ENCODE measurements at regions not wholly inside any gene's neighbourhood (a gene's known extent, or its start where the extent isn't known, plus 50 kb on each side); places are given as distances from the start of the nearest gene placed in this dataset.

DNA sequence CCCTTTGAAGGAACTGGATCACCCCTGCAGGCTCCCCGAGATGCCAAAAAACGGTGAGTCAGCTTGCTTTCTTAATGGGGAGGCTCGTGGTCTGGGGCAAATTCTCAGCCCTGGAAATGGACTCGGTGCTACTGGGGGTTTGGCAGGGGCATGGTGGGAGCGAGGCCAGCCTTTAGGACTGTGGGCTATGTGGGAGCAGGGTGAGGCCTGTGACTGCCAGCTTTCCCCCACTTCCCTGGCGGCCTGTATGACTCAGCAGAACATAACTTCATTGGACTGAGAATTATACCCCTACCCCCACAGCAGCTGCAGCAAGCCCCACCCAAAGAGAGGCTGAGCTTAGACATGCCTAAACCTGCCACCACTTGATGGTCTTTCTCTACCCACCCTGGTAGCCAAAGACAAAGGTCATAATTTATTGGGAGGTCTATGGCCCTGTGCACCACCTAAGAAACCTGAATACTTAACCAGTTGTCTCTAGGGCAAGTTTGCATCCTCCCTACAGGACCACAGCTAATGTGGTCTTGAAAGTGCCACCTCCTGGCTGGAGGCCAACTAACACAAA, 325.3 kb downstream of the TLE1 start:
- Histone ChIP-seq H3K36me3 (ENCODE audit: low read length) (no peaks in the 10 kb centered on the region), H3K9me3 (ENCODE audit: insufficient read depth, low read length) (no peaks in the 10 kb centered on the region), H3K27ac (ENCODE audit: low read depth, low read length) (no peak overlapping the region), H4K20me1 (ENCODE audit: low read depth, low read length) (no peaks in the 10 kb centered on the region), H3F3A (ENCODE audit: insufficient read depth) (no peaks in the 10 kb centered on the region), H3K27me3 (ENCODE audit: low read length) (no peaks in the 10 kb centered on the region), H3K4me2 (ENCODE audit: low read depth, low read length, poor library complexity, severe bottlenecking) (no peak overlapping the region), H3K79me2 (ENCODE audit: insufficient read depth, low read length) (no peaks in the 10 kb centered on the region), H2AFZ (ENCODE audit: low read depth, low read length, severe bottlenecking) (no peak overlapping the region), H3K9ac (ENCODE audit: low read length) (no peak overlapping the region), H3K9me2 (replicated peaks; ENCODE audit: insufficient read depth, low read length) (no peaks in the 10 kb centered on the region), H3K4me3 (ENCODE audit: insufficient read depth, low read length, poor library complexity, severe bottlenecking) (no peak overlapping the region)
- no peak for TF ChIP-seq EZH2phosphoT487 (conservative IDR thresholded peaks at IDR 0.05; ENCODE audit: low read length)
- no peak for TF ChIP-seq CTCF (IDR thresholded peaks at IDR 0.05; ENCODE audit: insufficient read depth, low read length, poor library complexity, severe bottlenecking)

DNA sequence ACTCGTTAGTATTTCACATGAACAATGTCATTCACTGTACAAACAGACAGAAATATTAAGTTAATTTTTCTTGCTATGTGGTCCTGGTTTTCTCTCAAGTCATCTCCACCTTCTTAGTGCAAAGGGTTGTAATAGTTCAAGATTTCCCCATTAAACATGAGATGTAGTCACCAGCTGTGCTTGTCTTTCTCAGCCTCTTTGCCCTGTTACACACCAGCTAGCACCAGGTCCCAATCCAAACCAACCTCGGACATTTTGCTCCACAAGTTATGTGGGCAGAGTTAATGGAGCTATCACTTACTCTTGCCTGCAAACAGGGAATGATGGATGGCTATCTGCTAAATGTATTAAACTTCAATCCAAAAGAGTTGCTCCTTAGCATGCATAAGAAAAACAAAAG, 328.1 kb downstream of the TLE1 start:
- Histone ChIP-seq H3K79me2 (ENCODE audit: insufficient read depth, low read length) (no peaks in the 10 kb centered on the region), H3K4me2 (ENCODE audit: low read depth, low read length, poor library complexity, severe bottlenecking) (no peak overlapping the region), H3K9me2 (replicated peaks; ENCODE audit: insufficient read depth, low read length) (no peaks in the 10 kb centered on the region), H3K4me3 (ENCODE audit: insufficient read depth, low read length, poor library complexity, severe bottlenecking) (no peak overlapping the region), H3K36me3 (ENCODE audit: low read length) (no peaks in the 10 kb centered on the region), H3K27ac (ENCODE audit: low read depth, low read length) (no peak overlapping the region), H2AFZ (ENCODE audit: low read depth, low read length, severe bottlenecking) (no peak overlapping the region), H3K9ac (ENCODE audit: low read length) (no peak overlapping the region), H3K27me3 (ENCODE audit: low read length) (no peaks in the 10 kb centered on the region), H3F3A (ENCODE audit: insufficient read depth) (no peaks in the 10 kb centered on the region), H4K20me1 (ENCODE audit: low read depth, low read length) (no peaks in the 10 kb centered on the region), H3K9me3 (ENCODE audit: insufficient read depth, low read length) (no peaks in the 10 kb centered on the region)
- TF ChIP-seq CTCF (IDR thresholded peaks at IDR 0.05; ENCODE audit: insufficient read depth, low read length, poor library complexity, severe bottlenecking) (no peak), EZH2phosphoT487 (conservative IDR thresholded peaks at IDR 0.05; ENCODE audit: low read length) (no peak)

DNA sequence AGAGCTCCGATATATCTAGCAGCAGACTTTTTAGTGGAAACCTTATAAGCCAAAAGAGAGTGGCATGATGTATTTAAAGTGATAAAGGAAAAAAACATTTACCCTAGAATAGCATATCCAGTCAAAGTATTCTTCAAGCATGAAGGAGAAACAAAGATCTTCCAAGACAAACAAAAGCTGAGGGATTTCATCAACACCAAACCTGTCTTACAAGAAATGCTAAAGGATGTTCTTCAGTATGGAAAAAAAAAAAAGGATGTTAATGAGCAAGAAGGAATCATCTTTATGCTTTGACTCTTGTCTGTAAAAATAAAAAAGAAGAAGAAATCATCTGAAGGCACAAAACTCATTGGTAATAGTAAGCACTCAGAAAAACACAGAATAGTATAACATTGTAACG, 338.2 kb downstream of the TLE1 start:
- H2AFZ ChIP-seq (ENCODE audit: low read depth, low read length, severe bottlenecking) = no peak overlapping the region
- H3F3A ChIP-seq (ENCODE audit: insufficient read depth) = no peaks in the 10 kb centered on the region
- no peaks in the 10 kb centered on the region for H3K27me3 ChIP-seq (ENCODE audit: low read length)
- H3K9me3 ChIP-seq (ENCODE audit: insufficient read depth, low read length) = no peaks in the 10 kb centered on the region
- H3K36me3 ChIP-seq (ENCODE audit: low read length) = no peaks in the 10 kb centered on the region
- H3K79me2 ChIP-seq (ENCODE audit: insufficient read depth, low read length) = no peaks in the 10 kb centered on the region
- H3K9ac ChIP-seq (ENCODE audit: low read length) = no peak overlapping the region
- no peaks in the 10 kb centered on the region for H4K20me1 ChIP-seq (ENCODE audit: low read depth, low read length)
- no peak for TF ChIP-seq CTCF (IDR thresholded peaks at IDR 0.05; ENCODE audit: insufficient read depth, low read length, poor library complexity, severe bottlenecking)
- TF ChIP-seq EZH2phosphoT487 (conservative IDR thresholded peaks at IDR 0.05; ENCODE audit: low read length) = no peak
- no peak overlapping the region for H3K4me3 ChIP-seq (ENCODE audit: insufficient read depth, low read length, poor library complexity, severe bottlenecking)
- no peak overlapping the region for H3K4me2 ChIP-seq (ENCODE audit: low read depth, low read length, poor library complexity, severe bottlenecking)
- no peaks in the 10 kb centered on the region for H3K9me2 ChIP-seq (replicated peaks; ENCODE audit: insufficient read depth, low read length)
- no peak overlapping the region for H3K27ac ChIP-seq (ENCODE audit: low read depth, low read length)
